GM12878 (cell line): ENCODE measurements at regions not wholly inside any gene's neighbourhood (a gene's known extent, or its start where the extent isn't known, plus 50 kb on each side); places are given as distances from the start of the nearest gene placed in this dataset.

ENCODE experiments used
- ATAC-seq: fragments of 200-7000 bp; cut with Tn5 transposase; 3 replicates; pipeline ENCODE4 v1.9.1; 2020; ENCODE audit warnings: mild to moderate bottlenecking, moderate library complexity
- BruUV-seq: library from RNA; stranded (reverse); fragments of 400-500 nt; replicated peaks from 2 replicates; lab custom pipeline; 2021; lab: Mats Ljungman, UMichigan
- CTCF ChIA-PET: fragments of 300-600 bp; sonication (Branson Sonifier 250); formaldehyde crosslinking; extraction: SDS; loops from one replicate; lab custom pipeline; 2021; ENCODE audit warnings: inconsistent platforms; lab: Yijun Ruan, JAX
- POLR2A ChIA-PET: fragments of 350-600 bp; formaldehyde crosslinking; extraction: SDS; loops from one replicate; lab custom pipeline; 2021; ENCODE audit warnings: inconsistent platforms; lab: Charles Lee
- RAD21 ChIA-PET: fragments of 300-600 bp; sonication (Branson Sonifier 250); formaldehyde crosslinking; loops from one replicate; lab custom pipeline; 2023; ENCODE audit warnings: antibody characterized with exemption; ENCODE audit not compliant: unreplicated experiment; lab: Charles Lee
- SMC1A ChIA-PET: fragments of 300-600 bp; sonication (Branson Sonifier 250); formaldehyde crosslinking; loops from one replicate; lab custom pipeline; 2023; ENCODE audit not compliant: unreplicated experiment, uncharacterized antibody; lab: Charles Lee
- DNase-seq: peaks from one replicate; pipeline ENCODE4 v3.0.0-alpha.2; 2011; ENCODE audit warnings: low read depth, low spot score
- FAIRE-seq: peaks from 3 replicates; lab custom pipeline; 2011; peaks lifted over from hg19 to GRCh38; lab: Jason Lieb, UNC
- H2AFZ ChIP-seq: 2 replicates; pipeline ENCODE4 v1.6.0; 2011; ENCODE audit warnings: low read depth, low read length, control low read depth; ENCODE audit not compliant: control insufficient read depth
- H3K27ac ChIP-seq: 2 replicates; pipeline ENCODE4 v1.5.1; 2011; ENCODE audit warnings: control low read depth; ENCODE audit not compliant: control insufficient read depth, insufficient read depth
- H3K27me3 ChIP-seq, 2 experiments: replicated peaks in 1 of 2; 2 replicates each; pipeline versions ENCODE4 v1.6.0 to v1.6.1; 2011; ENCODE audit warnings: low read length in 1 of 2; ENCODE audit not compliant: control insufficient read depth in 2 of 2, insufficient read depth in 2 of 2
- H3K36me3 ChIP-seq, 2 experiments: 2 replicates each; pipeline ENCODE4 v1.5.1; 2011; ENCODE audit warnings: low read length in 1 of 2; ENCODE audit not compliant: control insufficient read depth in 2 of 2, insufficient read depth in 2 of 2
- H3K4me1 ChIP-seq: 2 replicates; pipeline ENCODE4 v1.6.1; 2011; ENCODE audit warnings: mild to moderate bottlenecking, low read length, moderate library complexity, mixed read lengths; ENCODE audit not compliant: control insufficient read depth, insufficient read depth
- H3K4me2 ChIP-seq: 2 replicates; pipeline ENCODE4 v1.6.0; 2011; ENCODE audit warnings: control low read depth; ENCODE audit not compliant: control insufficient read depth, insufficient read depth
- H3K4me3 ChIP-seq: fragments of 200-600 bp; sonication (generic); 2 replicates; pipeline ENCODE4 v1.5.1; 2016
- H3K79me2 ChIP-seq: 2 replicates; pipeline ENCODE4 v1.6.0; 2011; ENCODE audit warnings: low read length; ENCODE audit not compliant: control insufficient read depth, insufficient read depth
- H3K9ac ChIP-seq: 2 replicates; pipeline ENCODE4 v1.8.0; 2011; ENCODE audit warnings: low read length, control low read depth, mixed read lengths; ENCODE audit not compliant: control insufficient read depth, insufficient read depth
- H3K9me3 ChIP-seq: replicated peaks from 3 replicates; pipeline ENCODE4 v1.5.1; 2011; ENCODE audit warnings: mild to moderate bottlenecking, low read length; ENCODE audit not compliant: control insufficient read depth, insufficient read depth
- H4K20me1 ChIP-seq: 2 replicates; pipeline ENCODE4 v1.6.0; 2011; ENCODE audit not compliant: control insufficient read depth, insufficient read depth
- CEBPB ChIP-seq, 2 experiments: fragments of 150-350 bp in 1 of 2; IDR thresholded peaks; 2 replicates each; pipeline ENCODE4 v1.6.1; 2012 to 2014; ENCODE audit warnings: low read depth in 2 of 2, low read length in 2 of 2, borderline replicate concordance in 1 of 2, inconsistent platforms in 1 of 2
- CHD1 ChIP-seq: IDR thresholded peaks from 2 replicates; pipeline ENCODE4 v1.6.1; 2012; ENCODE audit warnings: low read depth, low read length, improper control_type of control experiment
- HDAC2 ChIP-seq: fragments of 200-600 bp; sonication (generic); IDR thresholded peaks from 2 replicates; pipeline ENCODE4 v1.6.1; 2017
- HDGF ChIP-seq: fragments of 450-650 bp; IDR thresholded peaks from 2 replicates; pipeline ENCODE4 v1.6.1; 2016; ENCODE audit warnings: antibody characterized with exemption
- MTA2 ChIP-seq: fragments of 450-650 bp; IDR thresholded peaks from 2 replicates; pipeline ENCODE4 v1.6.1; 2016; ENCODE audit warnings: low read depth, mild to moderate bottlenecking, moderate library complexity
- NFYA ChIP-seq: IDR thresholded peaks from 2 replicates; pipeline ENCODE4 v1.6.1; 2011; ENCODE audit warnings: low read depth, mild to moderate bottlenecking, low read length, improper control_type of control experiment, borderline replicate concordance
- NR2C1 ChIP-seq: fragments of 450-650 bp; IDR thresholded peaks from 2 replicates; pipeline ENCODE4 v1.6.1; 2017; ENCODE audit warnings: antibody characterized with exemption, mild to moderate bottlenecking, moderate library complexity
- PAX8 ChIP-seq: fragments of 450-650 bp; IDR thresholded peaks from 2 replicates; pipeline ENCODE4 v1.6.1; 2017; ENCODE audit warnings: mild to moderate bottlenecking, moderate library complexity
- RELA ChIP-seq: fragments of 450-650 bp; IDR thresholded peaks from 2 replicates; pipeline ENCODE4 v1.8.0; 2014; ENCODE audit warnings: borderline replicate concordance; ENCODE audit not compliant: partially characterized antibody
- SMAD5 ChIP-seq: IDR thresholded peaks from 2 replicates; pipeline ENCODE4 v1.6.1; 2016; ENCODE audit warnings: antibody characterized with exemption, low read depth
- SRF ChIP-seq, 2 experiments: IDR thresholded peaks; 2 replicates each; pipeline ENCODE4 v1.6.1; 2011; ENCODE audit warnings: low read depth in 2 of 2, low read length in 2 of 2, mild to moderate bottlenecking in 1 of 2, moderate library complexity in 1 of 2
- TBL1XR1 ChIP-seq: IDR thresholded peaks from 2 replicates; pipeline ENCODE4 v1.6.1; 2012; ENCODE audit warnings: low read depth, low read length, improper control_type of control experiment
- YY1 ChIP-seq: IDR thresholded peaks from 2 replicates; pipeline ENCODE4 v1.6.1; 2011; ENCODE audit warnings: low read depth, mild to moderate bottlenecking, low read length
- WGBS: methylation state at CpG from one replicate; pipeline ENCODE4 v1.1.6; 2016; ENCODE audit warnings: low lambda C conversion rate; ENCODE audit not compliant: insufficient replicate concordance, insufficient coverage; ENCODE audit errors: missing lambda C conversion rate; 5-methylcytosine and 5-hydroxymethylcytosine counted together
- in situ Hi-C: fragments of 300-500 bp; cut with MboI; formaldehyde crosslinking; loops from 9 replicates; pipeline ENCODE4 v1.14.3; 2018; ENCODE audit warnings: mixed read lengths
- intact Hi-C: fragments of 100-400 bp; cut with micrococcal nuclease; formaldehyde crosslinking; loops from one replicate; pipeline ENCODE4 v1.14.2; 2022; ENCODE audit not compliant: unreplicated experiment
- TF ChIP-seq, protein P1 (sequence below), 3 experiments: IDR thresholded peaks in 2 of 3; conservative IDR thresholded peaks in 1 of 3; 2 replicates each; pipeline ENCODE4 v1.5.1; 2011; ENCODE audit warnings: low read depth in 3 of 3, low read length in 3 of 3, mild to moderate bottlenecking in 3 of 3, control low read depth in 2 of 3, moderate library complexity in 2 of 3, inconsistent platforms in 1 of 3, mixed read lengths in 1 of 3; ENCODE audit not compliant: control insufficient read depth in 2 of 3, insufficient read depth in 1 of 3; ENCODE audit errors: extremely low read depth in 1 of 3
- TF ChIP-seq, protein P2 (sequence below): fragments of 450-650 bp; IDR thresholded peaks from 2 replicates; pipeline ENCODE4 v1.6.1; 2017; ENCODE audit warnings: low read depth, mild to moderate bottlenecking, moderate library complexity
- TF ChIP-seq, protein P3 (sequence below): IDR thresholded peaks from 2 replicates; pipeline ENCODE4 v1.6.1; 2012; ENCODE audit warnings: low read length, inconsistent platforms
- TF ChIP-seq, protein P4 (sequence below): fragments of 450-650 bp; IDR thresholded peaks from 2 replicates; pipeline ENCODE4 v1.6.1; 2018; ENCODE audit warnings: borderline replicate concordance, mild to moderate bottlenecking; ENCODE audit not compliant: partially characterized antibody

DNA sequence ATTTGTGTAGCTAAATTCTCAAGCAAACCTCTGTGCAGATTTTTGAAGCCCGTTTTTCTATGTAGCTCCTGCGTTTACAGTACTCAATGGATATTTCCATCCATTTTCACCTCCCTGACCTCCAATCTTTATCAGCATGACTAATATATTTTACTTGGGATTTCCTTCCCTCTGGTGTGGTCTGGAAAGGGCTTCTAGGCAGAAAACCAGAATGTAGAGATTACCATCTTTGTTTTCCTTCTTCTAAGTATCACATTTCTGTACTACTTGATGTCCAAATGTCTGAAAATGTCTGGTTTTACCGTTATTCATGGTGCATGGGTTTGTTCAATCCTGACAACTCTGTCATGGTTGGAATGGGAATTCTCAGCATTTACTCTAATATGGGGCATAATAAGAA, 907.6 kb upstream of the FLRT2 start:
- ChIA-PET SMC1A (no interaction called here), POLR2A (no interaction called here), RAD21 (interaction anchor here (0.7 kb wide), 1 partner anchor 92 kb away, joined by 3 read pairs; no protein-coding TSS in a partner anchor), CTCF (no interaction called here)
- FAIRE-seq (no peak), DNase-seq (no peak), ATAC-seq (no peak)
- BruUV-seq, result no TSS peak
- Histone ChIP-seq H3K27ac (no peak overlapping the region), H3K79me2 (no peaks in the 10 kb centered on the region), H2AFZ (no peak overlapping the region), H3K9ac (no peak overlapping the region), H3K4me1 (no peaks in the 10 kb centered on the region), H3K27me3 (no peaks in the 10 kb centered on the region), H3K9me3 (no peaks in the 10 kb centered on the region), H3K4me2 (no peak overlapping the region), H4K20me1 (no peaks in the 10 kb centered on the region), H3K4me3 (no peak overlapping the region), H3K36me3 (no peaks in the 10 kb centered on the region)
- 2% methylated on average over 3 of the region's 3 CpGs for WGBS
- intact Hi-C loops (no loop called here), in situ Hi-C loops (no loop called here)
- no peak for TF ChIP-seq NFYA
- TF ChIP-seq HDGF, result no peak
- TF ChIP-seq, protein P1, sequence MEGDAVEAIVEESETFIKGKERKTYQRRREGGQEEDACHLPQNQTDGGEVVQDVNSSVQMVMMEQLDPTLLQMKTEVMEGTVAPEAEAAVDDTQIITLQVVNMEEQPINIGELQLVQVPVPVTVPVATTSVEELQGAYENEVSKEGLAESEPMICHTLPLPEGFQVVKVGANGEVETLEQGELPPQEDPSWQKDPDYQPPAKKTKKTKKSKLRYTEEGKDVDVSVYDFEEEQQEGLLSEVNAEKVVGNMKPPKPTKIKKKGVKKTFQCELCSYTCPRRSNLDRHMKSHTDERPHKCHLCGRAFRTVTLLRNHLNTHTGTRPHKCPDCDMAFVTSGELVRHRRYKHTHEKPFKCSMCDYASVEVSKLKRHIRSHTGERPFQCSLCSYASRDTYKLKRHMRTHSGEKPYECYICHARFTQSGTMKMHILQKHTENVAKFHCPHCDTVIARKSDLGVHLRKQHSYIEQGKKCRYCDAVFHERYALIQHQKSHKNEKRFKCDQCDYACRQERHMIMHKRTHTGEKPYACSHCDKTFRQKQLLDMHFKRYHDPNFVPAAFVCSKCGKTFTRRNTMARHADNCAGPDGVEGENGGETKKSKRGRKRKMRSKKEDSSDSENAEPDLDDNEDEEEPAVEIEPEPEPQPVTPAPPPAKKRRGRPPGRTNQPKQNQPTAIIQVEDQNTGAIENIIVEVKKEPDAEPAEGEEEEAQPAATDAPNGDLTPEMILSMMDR (IDR thresholded peaks at IDR 0.05 in 2 of 3, conservative IDR thresholded peaks at IDR 0.05 in 1 of 3; ENCODE audit: control insufficient read depth in 2 of 3, extremely low read depth in 1 of 3, insufficient read depth in 1 of 3, low read depth in 3 of 3, low read length in 3 of 3), result no peak
- no peak for TF ChIP-seq CEBPB (IDR thresholded peaks at IDR 0.05; ENCODE audit: borderline replicate concordance in 1 of 2, low read depth in 2 of 2, low read length in 2 of 2)
- no peak for TF ChIP-seq NR2C1
- TF ChIP-seq, protein P2, sequence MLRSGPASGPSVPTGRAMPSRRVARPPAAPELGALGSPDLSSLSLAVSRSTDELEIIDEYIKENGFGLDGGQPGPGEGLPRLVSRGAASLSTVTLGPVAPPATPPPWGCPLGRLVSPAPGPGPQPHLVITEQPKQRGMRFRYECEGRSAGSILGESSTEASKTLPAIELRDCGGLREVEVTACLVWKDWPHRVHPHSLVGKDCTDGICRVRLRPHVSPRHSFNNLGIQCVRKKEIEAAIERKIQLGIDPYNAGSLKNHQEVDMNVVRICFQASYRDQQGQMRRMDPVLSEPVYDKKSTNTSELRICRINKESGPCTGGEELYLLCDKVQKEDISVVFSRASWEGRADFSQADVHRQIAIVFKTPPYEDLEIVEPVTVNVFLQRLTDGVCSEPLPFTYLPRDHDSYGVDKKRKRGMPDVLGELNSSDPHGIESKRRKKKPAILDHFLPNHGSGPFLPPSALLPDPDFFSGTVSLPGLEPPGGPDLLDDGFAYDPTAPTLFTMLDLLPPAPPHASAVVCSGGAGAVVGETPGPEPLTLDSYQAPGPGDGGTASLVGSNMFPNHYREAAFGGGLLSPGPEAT, result no peak
- TF ChIP-seq SMAD5, result no peak
- TF ChIP-seq RELA, result no peak
- TF ChIP-seq HDAC2, result no peak
- no peak for TF ChIP-seq YY1
- no peak for TF ChIP-seq SRF (IDR thresholded peaks at IDR 0.05; ENCODE audit: low read depth in 2 of 2, low read length in 2 of 2)
- no peak for TF ChIP-seq PAX8
- TF ChIP-seq MTA2, result no peak
- TF ChIP-seq CHD1, result no peak
- TF ChIP-seq, protein P3, sequence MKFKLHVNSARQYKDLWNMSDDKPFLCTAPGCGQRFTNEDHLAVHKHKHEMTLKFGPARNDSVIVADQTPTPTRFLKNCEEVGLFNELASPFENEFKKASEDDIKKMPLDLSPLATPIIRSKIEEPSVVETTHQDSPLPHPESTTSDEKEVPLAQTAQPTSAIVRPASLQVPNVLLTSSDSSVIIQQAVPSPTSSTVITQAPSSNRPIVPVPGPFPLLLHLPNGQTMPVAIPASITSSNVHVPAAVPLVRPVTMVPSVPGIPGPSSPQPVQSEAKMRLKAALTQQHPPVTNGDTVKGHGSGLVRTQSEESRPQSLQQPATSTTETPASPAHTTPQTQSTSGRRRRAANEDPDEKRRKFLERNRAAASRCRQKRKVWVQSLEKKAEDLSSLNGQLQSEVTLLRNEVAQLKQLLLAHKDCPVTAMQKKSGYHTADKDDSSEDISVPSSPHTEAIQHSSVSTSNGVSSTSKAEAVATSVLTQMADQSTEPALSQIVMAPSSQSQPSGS, result no peak
- TF ChIP-seq TBL1XR1, result no peak
- TF ChIP-seq, protein P4, sequence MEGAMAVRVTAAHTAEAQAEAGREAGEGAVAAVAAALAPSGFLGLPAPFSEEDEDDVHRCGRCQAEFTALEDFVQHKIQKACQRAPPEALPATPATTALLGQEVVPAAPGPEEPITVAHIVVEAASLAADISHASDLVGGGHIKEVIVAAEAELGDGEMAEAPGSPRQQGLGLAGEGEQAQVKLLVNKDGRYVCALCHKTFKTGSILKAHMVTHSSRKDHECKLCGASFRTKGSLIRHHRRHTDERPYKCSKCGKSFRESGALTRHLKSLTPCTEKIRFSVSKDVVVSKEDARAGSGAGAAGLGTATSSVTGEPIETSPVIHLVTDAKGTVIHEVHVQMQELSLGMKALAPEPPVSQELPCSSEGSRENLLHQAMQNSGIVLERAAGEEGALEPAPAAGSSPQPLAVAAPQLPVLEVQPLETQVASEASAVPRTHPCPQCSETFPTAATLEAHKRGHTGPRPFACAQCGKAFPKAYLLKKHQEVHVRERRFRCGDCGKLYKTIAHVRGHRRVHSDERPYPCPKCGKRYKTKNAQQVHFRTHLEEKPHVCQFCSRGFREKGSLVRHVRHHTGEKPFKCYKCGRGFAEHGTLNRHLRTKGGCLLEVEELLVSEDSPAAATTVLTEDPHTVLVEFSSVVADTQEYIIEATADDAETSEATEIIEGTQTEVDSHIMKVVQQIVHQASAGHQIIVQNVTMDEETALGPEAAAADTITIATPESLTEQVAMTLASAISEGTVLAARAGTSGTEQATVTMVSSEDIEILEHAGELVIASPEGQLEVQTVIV, result no peak
